GM23338 (cell line): ENCODE measurements at regions not wholly inside any gene's neighbourhood (a gene's known extent, or its start where the extent isn't known, plus 50 kb on each side); places are given as distances from the start of the nearest gene placed in this dataset.

Source experiments
- ATAC-seq: fragments of 200-7000 bp; cut with Tn5 transposase; 3 replicates; pipeline ENCODE4 v1.9.1; 2020
- DNase-seq: peaks from one replicate; pipeline ENCODE4 v3.0.0-alpha.2; 2015; ENCODE audit warnings: low spot score
- H2AFZ ChIP-seq: fragments of 200-600 bp; sonication (generic); 2 replicates; pipeline ENCODE4 v1.8.0; 2016; ENCODE audit warnings: antibody characterized with exemption, mild to moderate bottlenecking, moderate library complexity
- H3F3A ChIP-seq: fragments of 200-600 bp; sonication (generic); replicated peaks from 2 replicates; pipeline ENCODE4 v1.8.0; 2017; ENCODE audit warnings: antibody characterized with exemption, mixed run types, low read depth
- H3K27ac ChIP-seq: fragments of 200-600 bp; sonication (generic); 2 replicates; pipeline ENCODE4 v1.6.1; 2016; ENCODE audit warnings: low read depth
- H3K27me3 ChIP-seq: fragments of 200-600 bp; sonication (generic); 2 replicates; pipeline ENCODE4 v1.8.0; 2016; ENCODE audit warnings: mild to moderate bottlenecking, mixed run types, moderate library complexity; ENCODE audit not compliant: insufficient read depth
- H3K36me3 ChIP-seq: fragments of 200-600 bp; sonication (generic); 2 replicates; pipeline ENCODE4 v1.8.0; 2016; ENCODE audit warnings: mild to moderate bottlenecking; ENCODE audit not compliant: insufficient read depth
- H3K4me1 ChIP-seq: fragments of 200-600 bp; sonication (generic); 2 replicates; pipeline ENCODE4 v1.8.0; 2016; ENCODE audit warnings: mild to moderate bottlenecking, moderate library complexity; ENCODE audit not compliant: insufficient read depth
- H3K4me2 ChIP-seq: fragments of 200-600 bp; sonication (generic); 2 replicates; pipeline ENCODE4 v1.7.1; 2017; ENCODE audit warnings: mixed run types
- H3K4me3 ChIP-seq: fragments of 200-600 bp; sonication (generic); 2 replicates; pipeline ENCODE4 v1.6.1; 2016; ENCODE audit warnings: mixed run types
- H3K79me2 ChIP-seq: fragments of 200-600 bp; sonication (generic); replicated peaks from 2 replicates; pipeline ENCODE4 v1.8.0; 2017; ENCODE audit warnings: mild to moderate bottlenecking; ENCODE audit not compliant: insufficient read depth
- H3K9me2 ChIP-seq: fragments of 200-600 bp; sonication (generic); 2 replicates; pipeline ENCODE4 v1.8.0; 2017; ENCODE audit not compliant: insufficient read depth
- H4K20me1 ChIP-seq: fragments of 200-600 bp; sonication (generic); replicated peaks from 2 replicates; pipeline ENCODE4 v1.8.0; 2017; ENCODE audit warnings: mild to moderate bottlenecking; ENCODE audit not compliant: insufficient read depth
- H3K27ac Mint-ChIP-seq: 2 replicates; pipeline ENCODE4 v1.8.0; 2020; ENCODE audit warnings: inconsistent platforms, mild to moderate bottlenecking, moderate library complexity, mixed read lengths
- H3K27me3 Mint-ChIP-seq: 3 replicates; pipeline ENCODE4 v1.8.0; 2022; ENCODE audit warnings: low read depth, mild to moderate bottlenecking, moderate library complexity, mixed read lengths, inconsistent platforms; ENCODE audit not compliant: insufficient read depth, poor library complexity
- H3K36me3 Mint-ChIP-seq: 3 replicates; pipeline ENCODE4 v1.8.0; 2021; ENCODE audit warnings: low read depth, mild to moderate bottlenecking, inconsistent platforms, moderate library complexity, mixed read lengths
- H3K4me1 Mint-ChIP-seq: 3 replicates; pipeline ENCODE4 v1.8.0; 2020; ENCODE audit warnings: mild to moderate bottlenecking, inconsistent platforms, mixed read lengths
- H3K4me3 Mint-ChIP-seq: 3 replicates; pipeline ENCODE4 v1.8.0; 2021; ENCODE audit warnings: moderate library complexity, mild to moderate bottlenecking, inconsistent platforms, mixed read lengths
- H3K9me3 Mint-ChIP-seq: 3 replicates; pipeline ENCODE4 v1.8.0; 2020; ENCODE audit warnings: moderate library complexity, mild to moderate bottlenecking, inconsistent platforms, mixed read lengths
- CREB1 ChIP-seq: fragments of 250-450 bp; sonication (Bioruptor Pico); IDR thresholded peaks from 2 replicates; pipeline ENCODE4 v1.5.0; 2020; ENCODE audit warnings: low read depth, mild to moderate bottlenecking, moderate library complexity
- CTCF ChIP-seq, 2 experiments: fragments of 200-600 bp in 1 of 2; sonication (generic) in 1 of 2; conservative IDR thresholded peaks; 2 replicates each; pipeline versions ENCODE4 v1.5.1 to v1.6.1; 2016 to 2017; ENCODE audit warnings: antibody characterized with exemption in 2 of 2, low read depth in 2 of 2, mild to moderate bottlenecking in 2 of 2, moderate library complexity in 1 of 2
- ETS1 ChIP-seq: IDR thresholded peaks from 2 replicates; pipeline ENCODE4 v1.6.1; 2016; ENCODE audit warnings: antibody characterized with exemption
- NANOG ChIP-seq: IDR thresholded peaks from 2 replicates; pipeline ENCODE4 v1.6.1; 2016; ENCODE audit warnings: antibody characterized with exemption, borderline replicate concordance
- POLR2AphosphoS5 ChIP-seq: IDR thresholded peaks from 2 replicates; pipeline ENCODE4 v1.6.1; 2016; ENCODE audit warnings: antibody characterized with exemption, low read depth
- REST ChIP-seq: IDR thresholded peaks from one replicate; pipeline ENCODE4 v1.6.1; 2018; ENCODE audit warnings: antibody characterized with exemption; ENCODE audit not compliant: unreplicated experiment

GRCh38 chr12:74941670-74942069 lies 268.0 kb downstream of the KCNC2 start:
- Histone ChIP-seq H3K27ac (no peak overlapping the region), H3K36me3 (no peaks in the 10 kb centered on the region), H3K4me1 (peaks cover 9% of the 10 kb centered on the region), H3K9me2 (no peaks in the 10 kb centered on the region), H3K4me3 (no peak overlapping the region), H3K79me2 (no peaks in the 10 kb centered on the region), H2AFZ (no peak overlapping the region), H3F3A (no peaks in the 10 kb centered on the region), H4K20me1 (no peaks in the 10 kb centered on the region), H3K4me2 (no peak overlapping the region), H3K27me3 (no peaks in the 10 kb centered on the region)
- H3K9me3 Mint-ChIP-seq = no peaks in the 10 kb centered on the region
- no peak overlapping the region for H3K4me3 Mint-ChIP-seq
- H3K27ac Mint-ChIP-seq = no peak overlapping the region
- TF ChIP-seq ETS1 = no peak
- no peaks in the 10 kb centered on the region for H3K27me3 Mint-ChIP-seq
- no peaks in the 10 kb centered on the region for H3K36me3 Mint-ChIP-seq
- H3K4me1 Mint-ChIP-seq = peaks cover 5% of the 10 kb centered on the region; the same call in 2 of the 3 replicates
- no peak for DNase-seq
- no peak for ATAC-seq

- no peak overlapping the region for H3K4me2 ChIP-seq
These were observed 263.9 kb downstream of the KCNC2 start for GRCh38 chr12:74945771-74946198.

More at GRCh38 chr12:74945771-74946198, 263.9 kb downstream of the KCNC2 start:
- DNase-seq (no peak), ATAC-seq (no peak)
- Mint-ChIP-seq H3K27me3 (no peaks in the 10 kb centered on the region), H3K4me3 (no peak overlapping the region), H3K36me3 (no peaks in the 10 kb centered on the region), H3K27ac (no peak overlapping the region), H3K9me3 (no peaks in the 10 kb centered on the region), H3K4me1 (peaks cover 5% of the 10 kb centered on the region; the same call in 2 of the 3 replicates)
- Histone ChIP-seq H3F3A (no peaks in the 10 kb centered on the region), H4K20me1 (no peaks in the 10 kb centered on the region), H3K27me3 (no peaks in the 10 kb centered on the region), H3K4me1 (peaks cover 15% of the 10 kb centered on the region), H3K36me3 (no peaks in the 10 kb centered on the region), H3K79me2 (no peaks in the 10 kb centered on the region), H3K4me3 (no peak overlapping the region), H3K27ac (no peak overlapping the region), H3K9me2 (no peaks in the 10 kb centered on the region), H2AFZ (no peak overlapping the region)
- TF ChIP-seq POLR2AphosphoS5 (no peak), REST (no peak), ETS1 (no peak), CTCF (conservative IDR thresholded peaks at IDR 0.05; ENCODE audit: low read depth in 2 of 2) (no peak), NANOG (no peak), CREB1 (CRISPR knock-in tag) (no peak)
